Stomach smooth muscle (tissue), 2 donors: ENCODE measurements at regions not wholly inside any gene's neighbourhood (a gene's known extent, or its start where the extent isn't known, plus 50 kb on each side); places are given as distances from the start of the nearest gene placed in this dataset.
"Not testable (repeated sequence)": the region's sequence is repeated elsewhere in the genome, so short reads cannot be mapped to it uniquely, and the experiment has no call there.

Source experiments
- H3K27ac ChIP-seq: one replicate; pipeline ENCODE4 v1.7.0; 2013; ENCODE audit warnings: mild to moderate bottlenecking, low read length, inconsistent platforms
- H3K27me3 ChIP-seq, 2 donors: one replicate each; pipeline ENCODE4 v1.7.0; 2013; ENCODE audit warnings: low read length in 2 of 2; ENCODE audit not compliant: insufficient read depth in 2 of 2, control insufficient read depth in 1 of 2
- H3K36me3 ChIP-seq, 2 donors: one replicate each; pipeline ENCODE4 v1.7.0; 2013; ENCODE audit warnings: low read length in 2 of 2; ENCODE audit not compliant: control insufficient read depth in 2 of 2, insufficient read depth in 2 of 2
- H3K4me1 ChIP-seq: one replicate; pipeline ENCODE4 v1.7.0; 2013; ENCODE audit warnings: low read length; ENCODE audit not compliant: control insufficient read depth, insufficient read depth
- H3K4me3 ChIP-seq, 2 donors: one replicate each; pipeline ENCODE4 v1.7.0; 2013; ENCODE audit warnings: low read length in 2 of 2
- H3K9ac ChIP-seq, 2 donors: one replicate each; pipeline ENCODE4 v1.7.0; 2013; ENCODE audit warnings: low read length in 2 of 2, mild to moderate bottlenecking in 1 of 2
- H3K9me3 ChIP-seq, 2 donors: one replicate each; pipeline ENCODE4 v1.7.0; 2013; ENCODE audit warnings: low read length in 2 of 2; ENCODE audit not compliant: control insufficient read depth in 2 of 2
- donor health status: healthy.
- donor health status: Pancreatic carcinoma.

GRCh38 chr7:152504367-152504766 is 68.6 kb upstream of the KMT2C start:
- Histone ChIP-seq H3K27ac (no peak overlapping the region), H3K4me3 (no peak overlapping the region), H3K36me3 (no peaks in the 10 kb centered on the region)

DNA sequence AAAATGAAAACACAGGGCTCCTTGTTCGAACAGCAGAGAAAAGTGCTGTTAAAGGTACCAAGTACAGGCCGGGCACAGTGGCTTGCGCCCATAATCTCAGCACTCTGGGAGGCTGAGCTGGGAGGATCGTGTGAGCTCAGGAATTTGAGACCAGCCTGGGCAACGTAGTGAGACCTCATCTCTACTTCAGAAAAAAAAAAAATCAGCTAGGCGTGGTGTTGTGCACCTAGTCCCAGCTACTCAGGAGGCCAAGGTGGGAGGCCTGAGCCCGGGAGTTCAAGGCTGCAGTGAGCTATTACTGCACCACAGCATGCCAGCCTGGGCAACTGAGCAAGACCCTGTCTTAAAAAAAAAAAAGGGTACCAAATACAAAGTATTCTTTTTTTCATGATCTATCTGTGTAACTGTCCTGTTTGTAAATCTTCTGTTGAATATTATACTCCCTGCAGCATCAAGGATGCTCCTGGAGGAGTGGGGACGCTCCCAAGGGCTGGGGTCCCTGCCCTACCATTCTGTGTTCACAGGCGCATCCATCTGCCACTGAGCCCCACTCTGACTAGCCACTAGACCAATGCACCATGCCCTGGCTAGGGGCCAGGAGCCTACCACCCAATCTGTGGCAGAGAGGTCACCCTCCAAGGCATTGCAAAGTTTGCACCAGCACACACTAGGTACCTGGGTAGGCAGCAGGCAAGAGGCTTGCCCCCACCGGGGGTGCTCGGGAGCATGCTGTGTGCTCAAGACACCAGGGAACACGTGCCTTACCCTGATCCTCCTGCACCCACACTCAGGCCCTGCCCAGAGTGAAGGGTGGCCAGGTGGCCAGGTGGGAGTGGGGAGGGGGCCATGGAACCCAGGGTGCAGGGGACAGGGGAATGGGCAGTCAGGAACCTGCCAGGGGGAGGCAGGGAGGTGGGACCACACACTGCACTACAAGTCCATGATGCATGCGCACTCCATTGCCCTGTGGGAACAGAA is 67.3 kb upstream of the KMT2C start:
- no peaks in the 10 kb centered on the region for H3K4me1 ChIP-seq
- no peak overlapping the region for H3K4me3 ChIP-seq
- H3K9ac ChIP-seq = no peak overlapping the region
- no peak overlapping the region for H3K27ac ChIP-seq
- H3K27me3 ChIP-seq = no peaks in the 10 kb centered on the region
- H3K9me3 ChIP-seq = no peaks in the 10 kb centered on the region
- H3K36me3 ChIP-seq = no peaks in the 10 kb centered on the region

More at GRCh38 chr7:152504367-152504766, 68.6 kb upstream of the KMT2C start:
- no peaks in the 10 kb centered on the region for H3K4me1 ChIP-seq
- no peaks in the 10 kb centered on the region for H3K9me3 ChIP-seq
- H3K27me3 ChIP-seq = no peaks in the 10 kb centered on the region
- H3K9ac ChIP-seq = no peak overlapping the region

DNA sequence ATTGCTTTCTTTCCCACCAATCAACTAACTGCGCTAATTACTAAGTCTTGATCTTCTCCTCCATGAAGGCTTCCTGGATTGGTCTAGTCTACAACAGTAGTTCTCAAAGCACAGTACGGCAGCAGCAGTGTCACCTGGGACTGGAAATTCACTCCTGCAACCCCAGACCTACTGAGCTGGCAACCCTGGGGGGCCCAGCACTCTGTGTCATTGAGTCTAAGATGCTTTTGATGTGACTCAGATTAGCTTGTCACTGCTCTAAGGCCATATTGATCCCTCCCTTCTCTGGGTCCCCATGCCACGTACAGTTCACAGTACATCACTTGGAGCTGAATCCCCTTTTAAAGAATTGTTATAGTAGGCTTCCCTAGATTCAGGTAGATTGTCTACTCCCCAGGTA is 65.7 kb upstream of the KMT2C start:
- H3K27me3 ChIP-seq = no peaks in the 10 kb centered on the region
- H3K27ac ChIP-seq = no peak overlapping the region
- no peaks in the 10 kb centered on the region for H3K4me1 ChIP-seq
- H3K4me3 ChIP-seq = no peak overlapping the region
- H3K9me3 ChIP-seq = no peaks in the 10 kb centered on the region
- H3K9ac ChIP-seq = no peak overlapping the region
- H3K36me3 ChIP-seq = no peaks in the 10 kb centered on the region

GRCh38 chr7:152499969-152500368 is 64.2 kb upstream of the KMT2C start:
- not testable (repeated sequence) for H3K27me3 ChIP-seq, H3K27ac ChIP-seq, H3K36me3 ChIP-seq, H3K4me3 ChIP-seq, H3K9me3 ChIP-seq, H3K9ac ChIP-seq, H3K4me1 ChIP-seq

DNA sequence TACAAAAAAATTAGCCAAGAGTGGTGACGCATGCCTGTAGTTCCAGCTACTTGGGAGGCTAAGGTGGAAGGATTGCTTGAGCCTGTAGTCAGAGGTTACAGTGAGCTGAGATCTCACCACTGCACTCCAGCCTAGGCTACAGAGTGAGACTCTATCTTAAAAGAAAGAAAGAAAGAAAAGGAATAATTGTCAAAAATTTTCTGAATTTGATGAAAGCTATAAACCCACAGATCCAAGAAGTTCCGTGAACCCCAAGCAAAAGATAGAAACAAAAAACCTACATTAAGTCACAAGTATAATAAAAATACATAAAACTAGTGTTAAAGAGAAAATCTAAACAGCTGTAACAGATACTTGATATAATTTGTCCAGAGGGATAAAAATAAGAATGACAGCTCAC is 60.1 kb upstream of the KMT2C start:
- peaks cover 0 to 4% of the 10 kb centered on the region in 2 donors for H3K9me3 ChIP-seq
- no peaks in the 10 kb centered on the region for H3K4me1 ChIP-seq
- no peak overlapping the region for H3K9ac ChIP-seq
- no peak overlapping the region for H3K27ac ChIP-seq
- H3K36me3 ChIP-seq = no peaks in the 10 kb centered on the region
- H3K4me3 ChIP-seq = no peak overlapping the region
- no peaks in the 10 kb centered on the region for H3K27me3 ChIP-seq

GRCh38 chr7:152492952-152493351 is 57.1 kb upstream of the KMT2C start:
- Histone ChIP-seq H3K36me3 (no peaks in the 10 kb centered on the region), H3K27me3 (no peaks in the 10 kb centered on the region), H3K9me3 (peaks cover 0 to 4% of the 10 kb centered on the region in 2 donors), H3K27ac (no peak overlapping the region), H3K4me3 (no peak overlapping the region), H3K9ac (no peak overlapping the region), H3K4me1 (no peaks in the 10 kb centered on the region)

DNA sequence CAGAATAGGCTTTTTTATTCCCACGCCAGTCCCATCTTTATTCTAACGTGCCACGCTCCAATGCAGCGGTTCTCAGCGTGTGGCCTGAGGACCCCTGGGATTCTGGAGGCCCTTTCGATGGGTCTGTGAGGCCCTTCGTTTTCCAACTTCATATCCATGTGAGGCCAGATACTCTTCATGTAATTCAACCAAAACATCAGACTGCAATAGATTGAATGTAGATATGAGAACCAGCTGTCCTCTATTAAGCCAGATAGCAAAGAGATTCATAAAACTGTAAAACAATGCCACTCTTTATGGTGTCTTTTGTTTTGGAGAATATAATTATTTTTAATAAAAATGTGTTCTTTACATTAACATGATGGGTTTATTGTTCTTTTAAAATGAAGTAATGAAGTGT is 53.2 kb upstream of the KMT2C start:
- Histone ChIP-seq H3K9me3 (no peaks in the 10 kb centered on the region), H3K36me3 (no peaks in the 10 kb centered on the region), H3K27ac (no peak overlapping the region), H3K27me3 (no peaks in the 10 kb centered on the region), H3K4me1 (no peaks in the 10 kb centered on the region), H3K4me3 (no peak overlapping the region), H3K9ac (no peak overlapping the region)

DNA sequence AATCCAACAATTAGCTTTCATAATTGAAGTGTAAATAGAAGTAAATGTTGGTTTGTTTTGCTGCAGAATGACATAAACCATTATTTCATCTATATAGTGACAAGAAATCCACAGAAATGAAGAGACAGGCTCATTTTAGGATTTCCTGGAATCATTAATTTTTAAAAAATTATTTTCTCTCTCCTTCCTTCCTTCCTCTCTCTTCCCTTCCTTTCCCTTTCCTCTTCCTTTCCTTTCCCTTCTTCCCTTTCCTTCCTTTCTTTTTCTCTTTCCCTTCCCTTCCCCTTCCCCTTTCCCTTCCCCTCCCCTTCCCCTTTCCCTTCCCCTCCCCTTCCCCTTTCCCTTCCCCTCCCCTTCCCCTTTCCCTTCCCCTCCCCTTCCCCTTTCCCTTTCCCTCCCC is 51.2 kb upstream of the KMT2C start:
- H3K9me3 ChIP-seq = no peaks in the 10 kb centered on the region
- no peak overlapping the region for H3K9ac ChIP-seq
- no peak overlapping the region for H3K27ac ChIP-seq
- H3K4me3 ChIP-seq = no peak overlapping the region
- no peaks in the 10 kb centered on the region for H3K36me3 ChIP-seq
- no peaks in the 10 kb centered on the region for H3K4me1 ChIP-seq
- no peaks in the 10 kb centered on the region for H3K27me3 ChIP-seq

DNA sequence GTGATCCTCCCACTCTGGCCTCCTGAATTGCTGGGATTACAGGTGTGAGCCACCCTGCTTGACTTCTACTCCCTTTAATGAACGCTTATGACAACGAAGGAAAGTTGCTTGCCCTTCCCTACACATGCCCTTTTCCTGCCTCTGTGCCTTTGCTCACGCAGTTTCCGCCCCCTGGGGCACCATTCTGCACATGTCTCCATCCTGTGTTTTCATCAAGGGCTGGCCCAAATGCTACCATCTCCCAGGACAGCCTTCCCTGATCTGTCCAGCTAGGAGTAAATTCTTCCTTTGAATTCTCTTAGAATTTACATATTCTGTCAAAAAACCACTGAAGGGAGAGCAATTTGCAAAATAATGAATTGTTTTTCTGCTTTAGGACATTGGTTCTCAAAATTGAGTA is 50.0 kb upstream of the KMT2C start:
- H3K27me3 ChIP-seq = no peaks in the 10 kb centered on the region
- H3K9ac ChIP-seq = no peak overlapping the region
- no peak overlapping the region for H3K4me3 ChIP-seq
- no peaks in the 10 kb centered on the region for H3K9me3 ChIP-seq
- no peaks in the 10 kb centered on the region for H3K36me3 ChIP-seq
- H3K27ac ChIP-seq = no peak overlapping the region
- H3K4me1 ChIP-seq = no peaks in the 10 kb centered on the region
